GM21717 (cell line): ENCODE measurements at regions not wholly inside any gene's neighbourhood (a gene's known extent, or its start where the extent isn't known, plus 50 kb on each side); places are given as distances from the start of the nearest gene placed in this dataset.
"Not testable (repeated sequence)": the region's sequence is repeated elsewhere in the genome, so short reads cannot be mapped to it uniquely, and the experiment has no call there.

Experiments
- ATAC-seq: cut with Tn5 transposase; IDR thresholded peaks from one replicate; pipeline ENCODE4 v1.9.1; 2021; ENCODE audit warnings: mild to moderate bottlenecking, moderate library complexity; ENCODE audit not compliant: unreplicated experiment

DNA sequence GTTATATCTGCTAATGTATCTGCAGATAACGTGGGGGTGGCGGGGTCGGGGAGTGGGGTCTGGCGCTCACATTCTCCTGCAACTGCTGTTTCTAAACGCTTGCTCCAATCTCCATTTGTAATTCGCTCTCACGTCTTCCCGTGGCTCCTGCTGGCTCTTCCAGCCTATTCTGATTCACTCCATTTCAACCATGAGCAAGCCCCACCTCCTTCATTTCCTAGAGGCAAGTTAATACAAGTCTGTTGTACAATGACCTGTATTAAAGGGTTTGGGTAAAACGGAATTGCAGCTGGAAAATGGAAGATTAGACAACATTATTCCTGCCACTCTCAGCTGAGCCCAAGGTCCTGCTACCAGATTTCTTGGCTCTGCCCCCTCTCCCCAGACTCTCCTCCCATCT lies 132.3 kb downstream of the CSNK2A3 start:
- ATAC-seq: no peak

DNA sequence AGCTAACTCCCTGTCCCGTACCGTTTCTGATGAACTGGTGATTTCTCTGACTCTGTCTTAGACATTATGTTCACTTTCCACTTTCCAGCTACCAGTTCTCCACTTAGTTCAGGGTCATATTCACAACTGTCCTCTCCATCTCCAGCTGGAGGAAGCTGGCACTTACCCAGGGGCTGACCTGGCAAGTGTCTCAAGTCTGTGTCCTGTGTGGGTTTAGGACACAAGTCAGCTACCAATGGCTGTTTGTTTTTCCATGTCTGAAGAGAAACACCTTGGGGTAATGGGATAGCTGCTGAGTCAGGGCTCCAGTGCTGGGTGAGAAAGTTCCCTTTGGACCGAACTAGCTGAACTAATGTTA lies 134.4 kb downstream of the CSNK2A3 start:
- no peak for ATAC-seq

DNA sequence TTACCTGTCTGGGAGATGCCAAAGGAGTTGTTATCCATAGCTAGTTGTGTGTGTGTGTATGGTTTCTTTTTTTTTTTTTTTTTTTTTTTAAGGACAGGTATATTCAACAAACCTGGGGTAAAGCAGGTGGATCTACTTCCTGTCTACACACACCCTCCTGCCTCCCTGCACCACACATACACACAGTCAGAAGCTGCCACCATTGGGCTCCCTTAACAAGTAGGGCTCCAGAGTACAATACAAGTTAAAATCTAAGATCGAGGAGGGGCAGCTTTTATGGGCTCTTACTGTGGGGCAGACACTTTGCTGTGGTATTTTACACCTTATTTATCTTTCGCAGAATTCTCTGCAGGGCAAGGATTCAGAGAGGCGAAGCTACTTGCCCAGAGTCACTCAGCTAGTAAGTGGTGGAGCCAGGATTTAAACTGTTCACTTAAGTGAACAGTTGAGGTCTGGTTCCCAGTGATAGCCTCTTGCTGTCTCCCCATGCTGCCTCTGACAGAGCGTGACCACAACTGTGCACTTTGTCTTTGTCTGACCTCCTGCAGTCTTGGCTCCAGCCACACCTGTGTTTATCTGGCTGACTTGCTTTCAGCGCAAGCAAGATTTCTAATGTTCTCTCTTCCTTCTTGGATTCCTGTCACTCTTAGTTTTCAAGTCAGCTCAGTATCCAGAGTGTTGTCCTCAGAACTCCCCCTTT lies 135.0 kb downstream of the CSNK2A3 start:
- ATAC-seq: no peak

DNA sequence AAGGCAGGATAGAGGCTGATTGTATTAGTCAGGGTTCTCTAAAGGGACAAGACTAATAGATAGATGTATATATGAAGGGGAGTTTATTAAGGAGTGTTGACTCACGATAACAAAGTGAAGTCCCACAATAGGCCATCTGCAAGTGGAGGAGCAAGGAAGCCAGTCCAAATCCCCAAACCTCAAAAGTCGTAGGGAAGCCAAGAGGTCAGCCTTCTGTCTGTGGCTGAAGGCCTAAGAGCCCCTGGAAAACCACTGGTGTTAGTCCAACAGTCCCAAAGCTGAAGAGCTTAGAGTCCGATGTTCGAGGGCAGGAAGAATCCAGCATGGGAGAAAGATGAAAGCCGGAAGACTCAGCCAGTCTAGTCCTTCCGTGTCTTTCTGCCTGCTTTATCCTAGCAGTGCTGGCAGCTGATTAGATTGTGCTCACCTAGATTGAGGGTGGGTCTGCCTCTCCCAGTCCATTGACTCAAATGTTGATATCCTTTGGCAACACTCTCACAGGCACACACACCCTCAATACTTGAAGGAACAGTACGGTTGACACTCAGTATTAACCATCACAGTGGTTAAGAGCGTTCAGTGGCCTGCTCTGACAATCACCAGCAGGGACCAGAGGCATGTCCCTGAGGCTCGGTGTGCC lies 135.6 kb downstream of the CSNK2A3 start:
- no peak for ATAC-seq

DNA sequence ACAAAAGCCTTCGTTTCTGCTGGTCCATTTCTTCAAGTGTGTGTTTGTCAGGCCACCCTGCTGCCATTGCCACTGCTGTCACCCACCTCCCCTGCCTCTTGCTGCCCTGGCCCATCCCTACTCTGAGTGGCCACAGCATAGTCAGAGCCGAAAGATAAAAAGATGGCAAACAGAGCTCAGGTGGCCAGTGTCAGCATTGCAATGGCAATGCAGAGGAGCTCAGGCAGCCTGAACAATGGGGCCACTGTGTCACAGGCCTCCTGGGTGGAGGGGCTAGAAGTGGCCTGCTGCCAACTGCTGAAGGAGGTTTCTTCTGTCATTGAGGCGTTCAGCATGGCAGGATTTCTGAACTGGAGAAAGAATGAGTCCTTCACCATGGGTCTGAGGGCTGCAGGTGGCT lies 137.1 kb downstream of the CSNK2A3 start:
- no peak for ATAC-seq

DNA sequence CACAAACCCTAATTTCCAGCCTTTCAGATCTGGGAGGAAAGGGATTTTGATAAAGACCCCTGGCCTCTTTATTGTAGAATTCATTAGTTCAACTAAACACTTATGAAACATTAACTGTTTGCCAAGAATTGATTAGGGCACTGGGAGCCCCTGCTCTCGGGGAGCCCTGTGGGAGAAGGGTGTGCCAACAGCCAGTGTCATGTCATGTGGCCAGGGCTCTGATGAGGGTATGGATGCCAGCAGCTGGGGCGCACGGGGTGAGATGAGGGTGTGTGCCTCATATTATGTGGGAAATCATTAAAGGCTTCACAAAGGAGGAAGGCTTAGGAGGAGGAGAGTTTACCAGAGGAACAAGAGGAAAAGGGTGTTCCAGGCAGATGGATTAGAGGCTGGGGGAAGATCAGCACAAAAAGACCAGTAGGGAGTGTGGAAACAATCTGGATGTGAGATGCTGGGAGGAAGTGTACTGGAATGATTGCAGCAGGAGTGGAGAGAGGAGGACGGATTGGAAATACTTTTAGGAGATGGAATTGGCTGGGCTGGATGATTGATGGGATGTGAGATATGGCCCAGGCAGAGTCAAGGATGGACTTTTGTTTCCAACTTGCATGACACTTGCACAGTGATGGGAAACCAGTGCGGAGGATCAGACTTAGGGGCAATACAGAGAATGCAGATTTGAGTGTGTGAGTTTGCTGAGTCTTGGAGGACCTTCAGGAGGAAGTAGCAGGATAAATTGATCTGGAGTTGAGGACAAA lies 137.8 kb downstream of the CSNK2A3 start:
- ATAC-seq: no peak

DNA sequence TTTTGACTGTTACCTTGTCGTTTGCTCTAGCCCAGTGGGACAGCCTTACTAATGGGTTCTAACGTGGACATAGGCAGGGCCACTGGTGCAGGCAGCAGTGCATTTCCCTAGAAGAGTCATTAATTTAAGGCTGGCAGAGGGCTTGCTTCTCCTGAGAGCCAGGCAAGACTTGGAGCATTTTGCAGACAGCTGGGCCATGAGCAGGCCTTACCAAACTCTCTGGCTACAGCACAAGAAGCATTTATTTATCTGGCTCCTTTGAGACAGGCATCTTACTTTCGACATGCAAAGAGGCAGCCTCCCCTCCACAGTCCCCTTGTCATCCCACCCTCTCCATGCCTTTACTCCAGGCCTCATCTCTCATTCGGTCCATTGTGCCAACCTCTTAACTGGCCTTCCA lies 139.9 kb downstream of the CSNK2A3 start:
- no peak for ATAC-seq

DNA sequence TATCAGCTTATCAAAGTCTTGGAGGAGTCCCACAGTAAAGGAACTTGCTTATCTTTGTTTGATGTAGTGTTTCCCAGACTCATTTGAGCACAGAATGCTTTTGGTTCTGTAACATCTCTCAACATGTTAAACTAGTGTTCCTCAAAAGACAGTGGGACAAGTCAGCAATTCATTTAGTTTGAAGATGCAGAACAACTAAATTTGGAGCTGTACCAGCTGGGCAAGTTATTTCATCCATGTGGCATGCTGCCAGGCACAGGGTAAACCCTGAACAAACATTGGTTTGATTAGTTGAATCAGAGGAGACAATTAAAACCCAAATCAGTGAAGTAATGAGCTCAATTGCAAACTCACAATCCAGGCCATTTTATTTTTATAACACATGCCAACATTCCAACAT lies 141.2 kb downstream of the CSNK2A3 start:
- ATAC-seq: no peak

DNA sequence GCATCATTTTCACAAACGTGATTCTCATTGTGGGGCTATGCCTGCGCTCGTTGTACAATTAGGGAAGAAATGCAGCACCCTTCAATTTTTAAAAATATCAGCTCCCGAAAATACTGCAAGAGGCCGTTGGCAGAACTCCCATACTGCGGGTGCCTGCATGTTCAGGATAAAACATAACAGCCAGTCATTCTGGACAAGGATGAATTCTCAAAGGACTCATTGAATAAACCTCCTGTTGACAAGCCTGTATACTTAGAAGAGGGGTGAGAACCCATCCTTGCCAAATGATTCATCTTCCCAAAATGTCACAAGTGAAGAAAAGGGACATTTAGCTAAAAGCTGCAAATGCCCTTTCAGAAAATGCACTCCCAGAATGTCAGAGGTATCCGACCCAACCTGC lies 141.9 kb downstream of the CSNK2A3 start:
- no peak for ATAC-seq

DNA sequence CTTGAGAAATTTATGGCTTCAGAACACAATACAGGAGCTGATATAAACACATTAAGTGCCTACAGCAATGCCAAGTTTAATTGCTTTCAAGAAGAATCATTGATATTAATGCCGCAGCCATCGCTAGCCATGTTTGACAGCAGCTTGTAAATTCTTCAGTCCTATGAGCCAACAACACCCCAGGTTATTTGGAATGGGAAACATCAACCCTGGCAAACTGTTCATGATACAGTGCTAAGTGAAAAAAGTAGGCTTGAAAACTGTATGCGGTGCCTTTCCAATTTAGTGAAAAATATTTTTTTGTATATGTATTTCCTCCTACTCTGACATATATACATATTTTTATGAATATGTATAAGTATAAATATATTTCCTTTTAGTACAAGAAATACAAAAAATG lies 142.6 kb downstream of the CSNK2A3 start:
- ATAC-seq: no peak

DNA sequence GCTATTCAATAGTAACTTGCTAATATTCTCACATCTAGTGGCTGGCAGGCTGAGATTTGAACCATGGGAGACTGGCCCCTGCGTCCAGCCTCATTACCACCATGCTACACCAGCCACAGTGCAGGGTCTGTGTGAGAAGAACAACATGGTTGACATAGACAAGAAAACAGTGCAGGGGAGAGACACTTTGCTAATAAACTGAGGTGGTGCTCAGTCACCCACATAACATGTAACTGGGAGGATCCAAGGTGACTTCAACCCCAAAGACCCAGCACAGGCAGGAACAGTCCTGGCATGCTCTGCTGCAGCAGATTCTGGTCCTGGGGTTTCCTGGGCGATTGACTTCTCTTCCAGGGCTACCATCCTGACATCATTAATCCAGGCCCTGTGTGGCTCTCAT lies 143.1 kb downstream of the CSNK2A3 start:
- ATAC-seq: no peak

DNA sequence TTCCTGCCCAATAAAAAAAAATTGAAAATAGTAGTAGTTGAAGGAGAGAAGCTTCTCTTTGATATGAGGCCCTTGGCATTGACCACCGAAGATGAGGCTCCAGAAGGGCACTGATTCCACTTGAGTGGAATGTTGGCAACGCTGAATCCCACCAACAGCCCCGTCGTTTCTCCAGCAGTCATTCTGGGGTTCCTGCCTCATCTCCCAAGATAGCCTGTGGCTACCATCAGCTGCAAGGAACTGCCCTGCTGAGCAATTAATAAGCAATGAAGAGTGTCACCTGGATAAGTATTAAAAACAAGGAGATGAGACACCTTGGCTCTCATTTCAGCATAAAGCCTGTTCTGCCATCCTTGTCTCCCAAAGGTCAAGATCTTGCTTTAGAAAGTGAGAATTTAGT lies 144.1 kb downstream of the CSNK2A3 start:
- no peak for ATAC-seq

DNA sequence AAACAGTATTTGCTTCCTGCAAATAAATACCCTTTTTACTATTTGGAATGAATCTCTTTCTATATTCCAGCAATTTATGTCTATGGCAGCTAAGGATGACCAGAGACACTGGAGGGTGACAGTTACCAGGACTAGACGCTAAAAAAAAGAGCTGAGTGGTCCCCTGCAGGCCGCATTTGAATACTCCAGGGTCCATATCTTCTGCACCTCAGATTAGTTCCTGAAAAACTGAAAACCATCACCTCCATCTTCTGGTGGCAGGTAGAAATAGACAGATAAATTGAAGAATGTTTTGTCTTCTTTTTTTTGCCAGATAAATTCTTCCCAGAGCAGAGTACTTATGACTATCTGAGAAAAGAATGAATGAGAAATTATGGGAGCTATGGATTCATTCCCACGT lies 145.6 kb downstream of the CSNK2A3 start:
- no peak for ATAC-seq

DNA sequence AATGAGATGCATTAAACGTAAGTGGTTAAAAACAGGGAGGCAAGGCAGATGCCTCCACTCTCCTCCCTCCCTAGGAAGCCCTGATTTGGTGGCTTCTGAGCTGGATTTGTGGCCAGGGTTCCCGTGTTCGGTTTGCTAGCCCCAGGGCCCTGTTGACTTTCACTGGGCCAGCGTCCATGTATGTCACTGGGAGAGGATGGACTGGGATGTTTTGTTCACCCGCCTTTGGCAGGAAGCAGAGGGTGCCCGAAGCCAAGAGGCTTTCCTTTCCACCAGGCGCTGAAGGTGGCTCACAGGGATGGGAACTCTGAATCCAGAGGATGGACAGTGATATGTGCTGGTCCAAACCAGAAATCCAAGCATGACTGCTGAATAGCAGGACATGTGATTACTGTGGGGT lies 146.6 kb downstream of the CSNK2A3 start:
- no peak for ATAC-seq

DNA sequence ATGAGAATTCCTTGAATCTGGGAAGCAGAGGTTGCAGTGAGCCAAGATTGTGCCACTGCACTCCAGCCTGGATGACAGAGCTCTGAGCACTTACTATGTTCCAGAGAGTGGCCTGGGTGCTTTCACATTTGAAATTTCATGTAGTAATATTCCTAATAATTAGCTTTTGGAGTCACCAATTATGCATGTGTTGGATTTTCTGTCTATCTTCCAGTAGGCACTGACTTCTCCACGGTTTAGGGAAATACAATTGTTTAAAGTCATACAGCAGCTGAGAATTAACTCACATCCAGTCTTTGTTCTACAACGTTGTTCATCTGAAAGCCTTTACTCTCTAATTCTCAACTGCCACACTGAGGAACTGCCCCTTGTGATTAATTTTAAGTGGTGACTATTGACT lies 150.2 kb downstream of the CSNK2A3 start:
- no peak for ATAC-seq

DNA sequence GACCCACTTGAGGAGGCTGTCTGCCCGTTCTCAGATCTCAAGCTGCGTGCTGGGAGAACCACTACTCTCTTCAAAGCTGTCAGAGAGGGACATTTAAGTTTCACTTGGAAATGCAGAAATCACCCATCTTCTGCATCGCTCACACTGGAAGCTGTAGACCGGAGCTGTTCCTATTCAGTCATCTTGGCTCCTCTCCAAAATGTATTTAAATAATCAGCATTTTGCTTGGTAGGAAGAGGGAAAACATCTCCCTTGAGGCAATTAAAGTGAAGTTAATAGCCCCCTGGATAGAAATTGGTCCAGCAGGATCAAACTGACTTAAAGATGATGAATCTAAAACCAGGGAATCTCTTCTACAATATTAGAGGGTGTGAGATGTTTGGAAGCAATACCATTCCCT lies 151.7 kb downstream of the CSNK2A3 start:
- ATAC-seq: not testable (repeated sequence)

DNA sequence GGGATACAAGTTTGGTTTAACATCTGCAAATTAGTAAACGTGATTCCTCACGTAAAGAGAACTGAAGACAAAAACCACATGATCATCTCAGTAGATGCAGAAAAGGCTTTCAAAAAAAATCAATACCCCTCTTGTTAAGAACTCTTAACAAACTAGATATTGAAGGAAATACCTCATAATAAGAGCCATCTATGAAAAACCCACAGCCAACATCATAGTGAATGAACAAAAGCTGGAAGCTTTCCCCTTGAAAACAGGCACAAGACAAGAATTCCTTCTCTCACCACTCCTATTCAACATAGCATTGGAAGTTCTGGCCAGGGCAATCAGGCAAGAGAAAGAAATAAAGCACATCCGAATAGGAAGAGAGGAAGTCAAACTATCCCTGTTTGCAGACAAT lies 160.5 kb downstream of the CSNK2A3 start:
- no peak for ATAC-seq

DNA sequence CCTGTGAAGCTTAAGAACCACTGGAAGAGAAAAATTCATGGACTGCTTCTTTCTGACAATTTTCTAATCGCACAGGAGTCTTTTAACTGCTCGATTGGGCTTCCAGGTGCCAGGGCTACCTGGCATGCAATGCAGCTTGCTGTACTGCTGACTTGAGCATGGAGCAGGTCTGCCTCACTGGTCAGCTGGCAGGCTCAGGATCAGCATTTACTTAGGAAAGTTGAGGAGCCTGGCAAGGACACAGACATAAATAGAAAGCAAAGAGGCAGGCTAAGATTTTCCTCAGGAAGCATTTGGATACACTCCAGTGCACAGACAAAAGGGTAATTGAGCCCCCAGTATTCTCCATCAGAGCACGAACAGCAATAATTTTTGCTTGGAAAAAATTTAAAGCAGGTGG lies 163.5 kb downstream of the CSNK2A3 start:
- ATAC-seq: no peak

DNA sequence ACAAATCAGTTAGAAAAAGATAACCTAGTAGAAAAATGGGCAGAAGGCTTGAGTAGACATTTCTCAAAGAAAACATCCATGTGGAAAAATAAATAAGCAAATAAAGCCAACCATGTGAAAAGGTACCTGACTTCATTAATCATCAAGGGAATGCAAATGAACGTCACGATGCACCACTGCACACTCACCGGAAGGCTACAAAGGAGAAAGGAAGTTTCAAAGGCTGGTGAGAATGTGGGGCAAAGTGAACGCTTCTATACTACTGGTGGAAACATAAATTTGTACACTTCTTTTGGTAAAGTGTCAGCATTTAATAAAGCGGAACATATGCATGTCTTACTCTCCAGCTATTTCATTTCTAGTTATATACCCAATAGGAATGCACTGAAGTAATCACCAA lies 166.8 kb downstream of the CSNK2A3 start:
- ATAC-seq: no peak

DNA sequence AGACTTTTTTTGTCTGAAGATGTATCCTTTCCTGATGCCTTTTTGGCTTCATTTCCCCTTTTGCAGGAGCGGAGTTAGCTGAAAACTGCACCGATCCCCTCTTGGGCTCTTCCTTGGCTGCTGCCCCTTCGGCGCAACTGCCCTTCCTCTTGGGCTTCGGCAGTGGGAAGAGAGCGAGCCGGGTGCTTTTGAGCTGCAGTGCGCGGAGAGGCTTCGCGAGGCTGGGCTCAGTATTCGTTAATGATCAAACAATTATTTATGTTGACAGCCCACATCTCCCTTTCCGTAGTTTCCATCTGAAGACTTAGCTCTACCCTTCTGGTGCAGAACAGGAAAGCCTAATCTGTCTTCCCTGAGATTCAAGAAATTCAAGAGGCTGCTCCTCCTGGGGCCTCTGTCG lies 170.8 kb downstream of the CSNK2A3 start:
- ATAC-seq: no peak

DNA sequence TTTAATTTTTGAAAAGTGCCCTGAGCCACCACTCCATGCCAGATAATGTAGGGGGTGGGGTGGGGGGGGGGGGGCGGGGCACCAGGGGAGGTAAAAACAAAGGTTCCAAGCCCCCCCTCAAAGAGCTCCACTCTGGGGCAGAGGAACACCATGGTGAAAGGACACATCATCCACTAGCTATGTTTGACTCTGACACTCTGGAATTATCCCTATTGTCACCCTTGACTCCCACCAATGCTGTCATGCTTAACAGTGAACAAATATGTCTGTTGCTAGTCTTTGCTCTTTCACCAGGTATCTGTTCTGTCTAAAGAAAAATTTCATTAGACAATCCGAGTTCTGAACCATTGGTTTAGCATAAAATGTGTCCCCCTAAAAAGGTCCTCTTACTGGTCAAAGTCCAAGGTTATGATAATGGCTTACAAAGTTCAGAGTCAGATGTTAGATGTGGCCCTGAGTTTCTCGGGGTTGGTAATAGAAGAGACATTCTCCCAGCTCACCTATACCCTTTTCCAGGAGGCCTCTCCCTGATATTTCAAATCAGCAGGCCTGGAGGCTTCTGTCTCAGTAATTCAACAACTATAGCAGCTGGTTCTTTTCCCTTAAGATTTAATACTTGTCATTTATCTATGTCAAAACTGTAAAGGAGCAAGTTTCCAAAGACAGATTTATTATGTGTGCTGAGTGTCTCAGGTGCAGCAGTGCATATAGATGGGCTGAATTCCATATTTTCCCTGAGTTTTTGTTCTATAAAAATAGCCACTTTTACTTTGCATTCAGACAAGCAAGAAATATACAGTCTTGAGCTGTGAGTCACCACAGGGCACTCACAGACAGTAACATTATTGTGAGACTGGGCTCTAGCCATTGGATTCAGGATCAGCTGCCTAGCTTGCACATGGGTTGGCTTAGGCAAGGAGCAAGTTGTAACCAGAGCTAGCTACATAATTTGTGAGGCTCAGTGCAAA lies 174.1 kb downstream of the CSNK2A3 start:
- ATAC-seq: no peak
